ENCODE measurements at regions not wholly inside any gene's neighbourhood (a gene's known extent, or its start where the extent isn't known, plus 50 kb on each side); places are given as distances from the start of the nearest gene placed in this dataset.

- no peak for TF ChIP-seq CTCF (IDR thresholded peaks at IDR 0.05)
- no peak for TF ChIP-seq POLR2A (IDR thresholded peaks at IDR 0.05)
Observed at GRCh38 chr1:30009720-30010119, 713.7 kb downstream of the MATN1 start.

All from ovary (tissue), 3 donors.